GM19238 (cell line): ENCODE measurements at regions not wholly inside any gene's neighbourhood (a gene's known extent, or its start where the extent isn't known, plus 50 kb on each side); places are given as distances from the start of the nearest gene placed in this dataset.

Experiments
- DNase-seq: peaks from one replicate; pipeline ENCODE4 v3.0.0; 2011; ENCODE audit warnings: low spot score; ENCODE audit not compliant: insufficient read length

- DNase-seq: no peak
Observed at GRCh38 chr2:43109261-43109743, 117.1 kb downstream of the ZFP36L2 start.

- no peak for DNase-seq
Observed at GRCh38 chr2:43107679-43108078, 118.7 kb downstream of the ZFP36L2 start.

GRCh38 chr2:43106559-43107527, 119.6 kb downstream of the ZFP36L2 start:
- DNase-seq: no peak

- peak; percentile 69 for DNase-seq
Observed at GRCh38 chr2:43105586-43106558, 120.5 kb downstream of the ZFP36L2 start.

DNA sequence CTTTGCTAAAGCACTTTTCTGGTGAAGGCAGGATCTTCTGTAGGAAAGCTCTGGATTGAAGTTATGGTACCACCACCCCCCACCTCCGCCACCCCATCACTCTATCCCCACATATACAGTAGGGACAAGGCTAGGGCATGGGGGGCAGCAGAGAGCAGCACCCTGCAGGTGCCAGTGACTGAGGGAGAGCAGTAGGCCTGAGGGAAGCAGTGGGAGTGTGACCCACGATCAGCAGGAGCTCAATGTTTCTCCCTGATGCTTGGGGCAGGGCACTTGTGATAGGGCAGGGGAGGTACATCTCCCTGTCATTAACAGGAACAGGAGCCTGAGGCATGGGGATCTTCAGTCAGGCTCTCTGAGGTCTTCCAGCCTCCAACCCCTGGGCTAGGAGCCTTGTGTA, 121.6 kb downstream of the ZFP36L2 start:
- no peak for DNase-seq

DNA sequence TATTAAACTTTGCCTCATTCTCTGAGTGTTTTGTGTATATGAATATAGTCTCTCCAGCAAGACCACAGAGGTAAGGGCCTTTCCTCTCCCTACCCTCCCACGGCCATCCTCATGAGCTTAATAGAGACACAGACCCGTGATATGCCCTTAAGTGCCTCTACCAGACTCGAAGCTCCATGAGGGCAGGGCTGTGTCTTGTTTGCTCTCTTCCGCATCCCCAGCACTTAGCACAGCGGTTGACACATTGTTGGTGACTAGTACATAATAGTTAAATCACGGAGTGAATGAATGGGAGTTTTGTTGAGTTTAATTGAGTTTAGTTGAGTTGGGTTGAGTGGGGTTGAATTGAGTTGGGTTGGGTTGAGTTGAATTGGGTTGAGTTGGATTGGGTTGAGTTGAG, 122.3 kb downstream of the ZFP36L2 start:
- DNase-seq: no peak

DNA sequence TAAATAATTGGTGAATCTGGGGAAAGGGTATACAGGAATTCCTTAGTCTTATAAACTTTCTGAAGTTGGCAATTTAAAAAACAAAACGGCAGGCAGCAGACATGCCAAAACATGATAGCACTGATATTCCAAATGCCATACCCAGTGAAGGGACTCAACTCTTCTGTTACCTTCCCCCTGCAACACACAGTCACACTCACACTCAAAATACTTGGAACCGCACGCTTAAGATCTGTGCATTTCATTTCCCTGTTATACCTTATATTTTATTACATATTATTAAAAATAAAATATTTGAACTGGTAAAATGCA, 123.4 kb downstream of the ZFP36L2 start:
- no peak for DNase-seq

GRCh38 chr2:43102366-43103092, 123.9 kb downstream of the ZFP36L2 start:
- DNase-seq: no peak

- no peak for DNase-seq
Observed at GRCh38 chr2:43101751-43102150, 124.7 kb downstream of the ZFP36L2 start.

GRCh38 chr2:43100883-43101662, 125.3 kb downstream of the ZFP36L2 start:
- DNase-seq: no peak

- DNase-seq: no peak
Observed at GRCh38 chr2:43100362-43100882, 126.0 kb downstream of the ZFP36L2 start.

DNA sequence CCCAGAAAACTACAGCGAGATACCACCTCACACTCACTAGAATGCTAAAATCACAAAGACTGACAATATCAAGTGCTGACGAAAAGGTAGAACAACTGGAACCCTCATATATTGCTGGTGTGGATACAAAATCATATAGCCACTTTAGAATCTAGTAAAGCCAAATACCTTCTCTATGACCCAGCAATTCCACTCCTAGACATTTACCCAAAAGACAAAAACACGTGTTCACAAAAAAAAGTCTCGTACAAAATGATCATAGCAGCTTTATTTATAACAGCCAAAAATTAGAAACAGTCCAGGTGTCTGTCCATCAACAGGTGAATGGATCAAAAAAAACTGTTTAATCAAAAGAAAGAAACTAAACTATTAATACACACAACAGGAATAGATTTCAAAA, 126.6 kb downstream of the ZFP36L2 start:
- no peak for DNase-seq

GRCh38 chr2:43098539-43098938, 127.9 kb downstream of the ZFP36L2 start:
- no peak for DNase-seq

DNA sequence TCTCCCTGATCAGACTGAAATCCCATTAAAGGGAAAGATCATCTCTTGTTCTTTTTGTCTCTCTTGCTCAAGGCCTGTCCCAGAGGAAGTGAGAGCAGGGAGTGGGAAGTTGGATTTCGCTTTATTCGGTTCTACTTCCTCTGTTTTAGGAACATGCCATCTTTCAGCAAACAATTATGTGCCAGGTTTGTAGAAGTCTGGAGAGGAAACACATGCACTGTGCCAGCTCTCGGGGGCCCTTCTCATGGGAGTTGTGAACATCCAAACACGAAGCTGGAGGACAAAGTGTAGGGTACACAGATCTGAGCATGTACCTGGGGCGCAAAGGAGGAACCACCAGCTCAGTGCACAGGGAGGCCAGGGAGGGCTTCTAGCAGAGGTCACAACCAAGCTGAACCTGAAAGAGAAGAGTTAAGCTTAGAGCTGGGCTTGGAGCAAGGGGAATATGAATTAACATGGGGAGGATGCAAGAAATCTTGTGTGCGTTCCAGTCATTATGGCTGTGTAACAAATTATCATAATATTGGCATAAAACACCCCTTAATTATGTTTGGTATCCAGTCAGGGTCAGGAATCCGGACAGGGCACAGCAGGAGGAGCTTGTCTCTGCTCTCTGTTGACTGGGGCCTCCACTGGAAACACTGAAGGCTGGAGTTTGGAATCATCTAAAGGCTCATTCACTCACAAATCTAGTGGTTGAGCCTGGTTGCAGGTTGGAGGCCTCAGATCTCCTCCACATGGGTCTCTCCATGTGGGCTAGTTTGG, 128.6 kb downstream of the ZFP36L2 start:
- no peak for DNase-seq

GRCh38 chr2:43095533-43096295, 130.7 kb downstream of the ZFP36L2 start:
- DNase-seq: no peak

DNA sequence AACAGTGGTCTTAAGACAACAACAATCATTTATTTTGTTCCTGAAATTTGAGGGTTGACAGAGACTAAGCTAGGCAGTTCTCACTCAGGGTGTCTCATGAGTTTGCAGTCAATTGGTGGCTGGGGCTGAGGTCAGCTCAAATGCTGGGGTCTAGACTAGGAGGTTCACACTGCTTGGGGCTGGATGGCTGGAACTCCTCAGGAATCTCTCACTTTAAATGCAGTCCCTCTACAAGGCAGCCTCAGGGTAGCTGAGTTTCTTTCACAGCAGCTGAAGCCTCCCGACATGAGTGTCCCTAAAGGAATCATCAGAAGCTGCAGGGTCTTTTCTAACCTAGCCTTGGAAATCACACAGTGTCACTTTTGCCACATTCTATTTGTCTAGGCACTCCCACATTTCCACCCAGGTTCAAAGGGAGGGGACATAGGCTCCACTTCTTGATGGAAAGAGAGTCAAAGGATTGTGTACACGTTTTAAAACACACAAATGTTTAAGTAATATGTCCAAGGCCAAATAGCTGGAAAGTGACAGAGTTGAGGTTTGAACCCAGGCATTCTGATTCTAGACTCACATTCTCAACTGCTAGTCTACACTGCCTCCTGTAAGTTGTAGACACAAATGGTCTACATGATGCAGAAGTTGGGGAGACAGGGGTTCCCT, 133.8 kb downstream of the ZFP36L2 start:
- no peak for DNase-seq

DNA sequence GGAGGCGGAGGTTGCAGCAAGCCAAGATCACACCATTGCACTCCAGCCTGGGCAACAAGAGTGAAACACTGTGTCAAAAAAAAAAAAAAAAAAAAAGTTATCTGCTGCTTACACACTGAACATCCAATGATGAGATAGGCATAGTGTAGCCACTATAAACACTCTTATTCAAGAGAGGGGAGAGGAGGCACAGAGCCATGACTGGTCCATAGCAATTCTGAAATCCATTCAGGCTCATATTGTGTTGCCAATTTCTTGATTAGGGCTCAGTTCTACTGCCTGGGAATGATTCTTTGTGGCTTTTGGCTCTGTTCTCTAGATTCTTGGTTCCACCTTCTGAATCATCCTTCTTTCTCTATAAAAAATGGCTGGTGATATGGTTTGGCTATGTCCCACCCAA, 136.1 kb downstream of the ZFP36L2 start:
- DNase-seq: no peak
